GM23338 (cell line): ENCODE measurements at regions not wholly inside any gene's neighbourhood (a gene's known extent, or its start where the extent isn't known, plus 50 kb on each side); places are given as distances from the start of the nearest gene placed in this dataset.

Source experiments
- CREB1 ChIP-seq: fragments of 250-450 bp; sonication (Bioruptor Pico); IDR thresholded peaks from 2 replicates; pipeline ENCODE4 v1.5.0; 2020; ENCODE audit warnings: low read depth, mild to moderate bottlenecking, moderate library complexity
- EZH2 ChIP-seq: fragments of 200-600 bp; sonication (generic); IDR thresholded peaks from one replicate; pipeline ENCODE4 v1.8.0; 2017; ENCODE audit warnings: antibody characterized with exemption, mild to moderate bottlenecking, low read depth; ENCODE audit not compliant: unreplicated experiment
- EZH2phosphoT487 ChIP-seq: fragments of 200-600 bp; sonication (generic); IDR thresholded peaks from one replicate; pipeline ENCODE4 v1.8.1; 2018; ENCODE audit warnings: antibody characterized with exemption; ENCODE audit not compliant: unreplicated experiment
- JUNB ChIP-seq: IDR thresholded peaks from one replicate; pipeline ENCODE4 v1.6.1; 2016; ENCODE audit warnings: antibody characterized with exemption; ENCODE audit not compliant: unreplicated experiment
- POLR2AphosphoS5 ChIP-seq: IDR thresholded peaks from 2 replicates; pipeline ENCODE4 v1.6.1; 2016; ENCODE audit warnings: antibody characterized with exemption, low read depth
- TF ChIP-seq, protein P1 (sequence below), 2 experiments: fragments of 200-600 bp in 1 of 2; sonication (generic) in 1 of 2; conservative IDR thresholded peaks; 2 replicates each; pipeline versions ENCODE4 v1.5.1 to v1.6.1; 2016 to 2017; ENCODE audit warnings: antibody characterized with exemption in 2 of 2, low read depth in 2 of 2, mild to moderate bottlenecking in 2 of 2, moderate library complexity in 1 of 2
- TF ChIP-seq, protein P2 (sequence below): IDR thresholded peaks from one replicate; pipeline ENCODE4 v1.6.1; 2018; ENCODE audit warnings: antibody characterized with exemption; ENCODE audit not compliant: unreplicated experiment

DNA sequence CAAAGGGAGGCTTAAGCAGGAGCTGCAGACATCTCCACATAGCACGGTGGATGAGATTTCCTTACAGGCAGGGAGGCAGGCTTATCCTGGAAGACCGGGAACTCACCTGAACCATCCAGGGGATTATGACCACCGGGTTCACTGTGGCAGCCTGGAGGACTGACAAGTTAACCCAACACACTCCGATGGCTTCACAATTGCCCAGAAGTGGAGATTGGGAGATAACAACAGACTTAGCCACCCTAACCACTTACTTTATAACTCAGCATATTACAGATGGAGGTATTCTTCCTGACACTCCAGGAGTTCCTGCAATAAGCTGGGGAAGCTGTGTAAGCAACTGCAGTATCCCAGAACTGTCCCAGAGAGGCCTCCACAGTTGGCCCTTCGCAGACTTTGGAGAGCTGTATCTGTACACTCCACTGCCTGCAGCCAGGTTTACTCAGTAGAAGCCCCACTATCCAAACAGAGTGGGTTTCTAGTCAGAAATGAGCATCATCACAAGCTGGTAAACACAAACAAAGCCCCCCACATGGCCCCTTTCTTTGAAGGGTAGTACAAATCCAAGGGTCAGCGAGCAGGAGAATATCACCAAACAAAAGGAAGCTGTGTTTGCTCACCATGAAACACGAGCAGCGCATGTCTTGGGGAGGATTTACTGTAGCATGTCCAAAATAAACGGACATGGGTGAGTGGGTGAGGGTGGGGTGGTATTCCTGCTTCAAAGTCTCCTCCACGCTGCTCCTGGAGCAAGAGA, 462.2 kb downstream of the RASEF start:
- TF ChIP-seq, protein P1, sequence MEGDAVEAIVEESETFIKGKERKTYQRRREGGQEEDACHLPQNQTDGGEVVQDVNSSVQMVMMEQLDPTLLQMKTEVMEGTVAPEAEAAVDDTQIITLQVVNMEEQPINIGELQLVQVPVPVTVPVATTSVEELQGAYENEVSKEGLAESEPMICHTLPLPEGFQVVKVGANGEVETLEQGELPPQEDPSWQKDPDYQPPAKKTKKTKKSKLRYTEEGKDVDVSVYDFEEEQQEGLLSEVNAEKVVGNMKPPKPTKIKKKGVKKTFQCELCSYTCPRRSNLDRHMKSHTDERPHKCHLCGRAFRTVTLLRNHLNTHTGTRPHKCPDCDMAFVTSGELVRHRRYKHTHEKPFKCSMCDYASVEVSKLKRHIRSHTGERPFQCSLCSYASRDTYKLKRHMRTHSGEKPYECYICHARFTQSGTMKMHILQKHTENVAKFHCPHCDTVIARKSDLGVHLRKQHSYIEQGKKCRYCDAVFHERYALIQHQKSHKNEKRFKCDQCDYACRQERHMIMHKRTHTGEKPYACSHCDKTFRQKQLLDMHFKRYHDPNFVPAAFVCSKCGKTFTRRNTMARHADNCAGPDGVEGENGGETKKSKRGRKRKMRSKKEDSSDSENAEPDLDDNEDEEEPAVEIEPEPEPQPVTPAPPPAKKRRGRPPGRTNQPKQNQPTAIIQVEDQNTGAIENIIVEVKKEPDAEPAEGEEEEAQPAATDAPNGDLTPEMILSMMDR (conservative IDR thresholded peaks at IDR 0.05; ENCODE audit: low read depth in 2 of 2): no peak
- TF ChIP-seq, protein P2, sequence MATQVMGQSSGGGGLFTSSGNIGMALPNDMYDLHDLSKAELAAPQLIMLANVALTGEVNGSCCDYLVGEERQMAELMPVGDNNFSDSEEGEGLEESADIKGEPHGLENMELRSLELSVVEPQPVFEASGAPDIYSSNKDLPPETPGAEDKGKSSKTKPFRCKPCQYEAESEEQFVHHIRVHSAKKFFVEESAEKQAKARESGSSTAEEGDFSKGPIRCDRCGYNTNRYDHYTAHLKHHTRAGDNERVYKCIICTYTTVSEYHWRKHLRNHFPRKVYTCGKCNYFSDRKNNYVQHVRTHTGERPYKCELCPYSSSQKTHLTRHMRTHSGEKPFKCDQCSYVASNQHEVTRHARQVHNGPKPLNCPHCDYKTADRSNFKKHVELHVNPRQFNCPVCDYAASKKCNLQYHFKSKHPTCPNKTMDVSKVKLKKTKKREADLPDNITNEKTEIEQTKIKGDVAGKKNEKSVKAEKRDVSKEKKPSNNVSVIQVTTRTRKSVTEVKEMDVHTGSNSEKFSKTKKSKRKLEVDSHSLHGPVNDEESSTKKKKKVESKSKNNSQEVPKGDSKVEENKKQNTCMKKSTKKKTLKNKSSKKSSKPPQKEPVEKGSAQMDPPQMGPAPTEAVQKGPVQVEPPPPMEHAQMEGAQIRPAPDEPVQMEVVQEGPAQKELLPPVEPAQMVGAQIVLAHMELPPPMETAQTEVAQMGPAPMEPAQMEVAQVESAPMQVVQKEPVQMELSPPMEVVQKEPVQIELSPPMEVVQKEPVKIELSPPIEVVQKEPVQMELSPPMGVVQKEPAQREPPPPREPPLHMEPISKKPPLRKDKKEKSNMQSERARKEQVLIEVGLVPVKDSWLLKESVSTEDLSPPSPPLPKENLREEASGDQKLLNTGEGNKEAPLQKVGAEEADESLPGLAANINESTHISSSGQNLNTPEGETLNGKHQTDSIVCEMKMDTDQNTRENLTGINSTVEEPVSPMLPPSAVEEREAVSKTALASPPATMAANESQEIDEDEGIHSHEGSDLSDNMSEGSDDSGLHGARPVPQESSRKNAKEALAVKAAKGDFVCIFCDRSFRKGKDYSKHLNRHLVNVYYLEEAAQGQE: no peak
- no peak for TF ChIP-seq EZH2
- TF ChIP-seq POLR2AphosphoS5: no peak
- no peak for TF ChIP-seq EZH2phosphoT487
- no peak for TF ChIP-seq JUNB
- no peak for TF ChIP-seq CREB1
